HEK293T (cell line): ENCODE measurements at regions not wholly inside any gene's neighbourhood (a gene's known extent, or its start where the extent isn't known, plus 50 kb on each side); places are given as distances from the start of the nearest gene placed in this dataset.

Experiments
- ARNT ChIP-seq: fragments of 450-650 bp; IDR thresholded peaks from 2 replicates; pipeline ENCODE4 v1.6.1; 2017; ENCODE audit warnings: mild to moderate bottlenecking
- BHLHE40 ChIP-seq: fragments of 450-650 bp; IDR thresholded peaks from 2 replicates; pipeline ENCODE4 v1.6.1; 2016; ENCODE audit warnings: mild to moderate bottlenecking, moderate library complexity, borderline replicate concordance
- FOXM1 ChIP-seq: fragments of 450-650 bp; IDR thresholded peaks from 2 replicates; pipeline ENCODE4 v1.6.1; 2017; ENCODE audit warnings: mild to moderate bottlenecking, borderline replicate concordance
- HDGF ChIP-seq: fragments of 450-650 bp; IDR thresholded peaks from 2 replicates; pipeline ENCODE4 v1.6.1; 2017; ENCODE audit warnings: antibody characterized with exemption, borderline replicate concordance
- L3MBTL2 ChIP-seq: fragments of 450-650 bp; conservative IDR thresholded peaks from 2 replicates; pipeline ENCODE4 v1.6.1; 2016; ENCODE audit warnings: mild to moderate bottlenecking
- NFRKB ChIP-seq: fragments of 450-650 bp; IDR thresholded peaks from 2 replicates; pipeline ENCODE4 v1.6.1; 2016; ENCODE audit warnings: mild to moderate bottlenecking, moderate library complexity
- SP1 ChIP-seq: fragments of 450-650 bp; IDR thresholded peaks from 2 replicates; pipeline ENCODE4 v1.6.1; 2017
- TARDBP ChIP-seq: fragments of 450-650 bp; IDR thresholded peaks from 2 replicates; pipeline ENCODE4 v1.6.1; 2016
- ZNF384 ChIP-seq: fragments of 450-650 bp; IDR thresholded peaks from 2 replicates; pipeline ENCODE4 v1.6.1; 2016
- TF ChIP-seq, protein P1 (sequence below): fragments of 450-650 bp; IDR thresholded peaks from 2 replicates; pipeline ENCODE4 v1.6.1; 2016

DNA sequence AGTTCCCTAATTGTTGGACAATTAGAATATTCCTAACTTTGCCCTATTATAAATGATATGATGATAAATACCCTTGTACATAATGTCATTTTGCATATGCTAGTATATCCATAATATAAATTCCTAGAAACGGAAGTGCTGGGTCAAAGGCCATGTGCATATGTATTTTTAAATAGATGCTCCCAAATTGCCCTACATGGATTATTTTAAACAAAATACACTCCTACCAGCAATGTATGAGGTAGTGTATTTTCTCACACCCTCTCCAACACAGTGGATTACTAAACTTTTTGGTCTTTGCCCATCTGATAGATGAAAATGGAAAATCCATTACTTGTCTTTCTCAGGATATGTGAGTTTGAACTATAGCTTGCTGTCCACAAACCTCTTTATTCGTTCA lies 385.1 kb upstream of the JARID2 start:
- TF ChIP-seq HDGF (no peak), TARDBP (no peak), FOXM1 (no peak), L3MBTL2 (no peak), ZNF384 (no peak), SP1 (no peak), ARNT (no peak), NFRKB (no peak), BHLHE40 (no peak)
- TF ChIP-seq, protein P1, sequence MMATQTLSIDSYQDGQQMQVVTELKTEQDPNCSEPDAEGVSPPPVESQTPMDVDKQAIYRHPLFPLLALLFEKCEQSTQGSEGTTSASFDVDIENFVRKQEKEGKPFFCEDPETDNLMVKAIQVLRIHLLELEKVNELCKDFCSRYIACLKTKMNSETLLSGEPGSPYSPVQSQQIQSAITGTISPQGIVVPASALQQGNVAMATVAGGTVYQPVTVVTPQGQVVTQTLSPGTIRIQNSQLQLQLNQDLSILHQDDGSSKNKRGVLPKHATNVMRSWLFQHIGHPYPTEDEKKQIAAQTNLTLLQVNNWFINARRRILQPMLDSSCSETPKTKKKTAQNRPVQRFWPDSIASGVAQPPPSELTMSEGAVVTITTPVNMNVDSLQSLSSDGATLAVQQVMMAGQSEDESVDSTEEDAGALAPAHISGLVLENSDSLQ, result no peak
